Stomach (tissue), 8 donors: ENCODE measurements at regions not wholly inside any gene's neighbourhood (a gene's known extent, or its start where the extent isn't known, plus 50 kb on each side); places are given as distances from the start of the nearest gene placed in this dataset.
A peak's percentile ranks its signal among the peaks of the same experiment; 100 is the strongest.

Experiments used
- DNase-seq, 2 donors: peaks; one replicate each; pipeline versions ENCODE4 v3.0.0 to v3.0.0-alpha.2; 2013 to 2019
- H3K27ac ChIP-seq, 5 donors: fragments of 200-600 bp in 4 of 5; sonication (generic) in 4 of 5; one replicate each; pipeline ENCODE4 v1.5.1; 2013 to 2019; ENCODE audit warnings: mild to moderate bottlenecking in 1 of 5, moderate library complexity in 1 of 5
- H3K27me3 ChIP-seq, 3 donors: fragments of 200-600 bp; sonication (generic); one replicate each; pipeline ENCODE4 v1.5.1; 2017 to 2019; ENCODE audit warnings: mixed run types in 1 of 3
- H3K36me3 ChIP-seq, 4 donors: fragments of 200-600 bp; sonication (generic); 1 replicate in 3 of 4; 2 replicates in 1 of 4; pipeline ENCODE4 v1.5.1; 2016 to 2019
- H3K4me1 ChIP-seq, 4 donors: fragments of 200-600 bp; sonication (generic); one replicate each; pipeline ENCODE4 v1.5.1; 2016 to 2019
- H3K4me3 ChIP-seq, 4 donors: fragments of 200-600 bp; sonication (generic) in 3 of 4; one replicate each; pipeline ENCODE4 v1.5.1; 2016 to 2019; ENCODE audit warnings: mild to moderate bottlenecking in 1 of 4
- H3K9me3 ChIP-seq, 4 donors: fragments of 200-600 bp; sonication (generic); one replicate each; pipeline ENCODE4 v1.5.1; 2016 to 2019
- CTCF ChIP-seq, 7 experiments: fragments of 450-650 bp in 4 of 7; fragments of 200-600 bp in 3 of 7; sonication (generic) in 3 of 7; IDR thresholded peaks; one replicate each; pipeline ENCODE4 v1.5.1; 2016 to 2019; ENCODE audit warnings: antibody characterized with exemption in 7 of 7, control low read depth in 2 of 7, mild to moderate bottlenecking in 1 of 7
- EP300 ChIP-seq: sonication (generic); formaldehyde crosslinking; IDR thresholded peaks from one replicate; pipeline ENCODE4 v1.6.1; 2017; ENCODE audit warnings: antibody characterized with exemption
- POLR2A ChIP-seq, 4 donors: fragments of 450-650 bp; IDR thresholded peaks; one replicate each; pipeline ENCODE4 v1.6.1; 2016; ENCODE audit warnings: antibody characterized with exemption in 4 of 4, control low read depth in 2 of 4, mild to moderate bottlenecking in 1 of 4, moderate library complexity in 1 of 4
- POLR2AphosphoS5 ChIP-seq, 3 donors: sonication (generic); formaldehyde crosslinking; IDR thresholded peaks; one replicate each; pipeline ENCODE4 v1.6.1; 2016; ENCODE audit warnings: antibody characterized with exemption in 3 of 3
- WGBS, 5 donors: extraction: QIAGEN DNeasy Blood & Tissue Kit in 3 of 5; methylation state at CpG; one replicate each; pipeline versions ENCODE4 v1.1.5 to v1.1.7; 2013 to 2018; 5-methylcytosine and 5-hydroxymethylcytosine counted together
- intact Hi-C: fragments of 100-400 bp; cut with DNase I; formaldehyde crosslinking; loops from one replicate; pipeline ENCODE4 v1.15.1; 2023; ENCODE audit warnings: low total_unique reads
- donor health status: healthy with polysubstance abuse.
- donor health status: Bipolar disorder and iron deficiency.
- donor health status: healthy.

DNA sequence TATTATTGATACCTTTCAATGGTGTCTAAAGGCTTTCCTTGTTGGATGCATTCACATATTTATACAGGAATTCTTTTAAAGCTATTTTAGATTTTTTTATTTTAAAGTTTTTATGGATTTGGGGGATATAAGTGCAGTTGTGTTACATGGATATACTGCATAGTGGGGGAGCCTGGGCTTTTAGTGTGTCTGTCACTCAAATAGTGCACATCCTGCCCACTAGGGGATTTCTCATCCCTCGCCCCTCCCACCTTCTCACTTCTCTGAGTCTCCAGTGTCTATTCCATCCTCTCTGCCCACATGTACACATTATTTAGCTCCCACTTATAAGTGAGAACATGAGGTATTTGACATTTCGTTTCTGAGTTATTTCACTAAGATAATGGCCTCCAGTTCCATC lies 154.0 kb upstream of the MKI67 start:
- Histone ChIP-seq H3K27me3 (peaks cover 0 to 69% (median 25%) of the 10 kb centered on the region in 3 donors), H3K27ac (no peak overlapping the region), H3K4me3 (no peak overlapping the region), H3K36me3 (no peaks in the 10 kb centered on the region), H3K9me3 (no peaks in the 10 kb centered on the region), H3K4me1 (peaks cover 0 to 4% (median 0%) of the 10 kb centered on the region in 4 donors)
- WGBS, 5 donors, result 54 to 81% (median 74%) methylated on average over 2 of the region's 2 CpGs
- intact Hi-C loops, result no loop called here
- DNase-seq, result no peak
- TF ChIP-seq EP300 (no peak), POLR2A (IDR thresholded peaks at IDR 0.05) (no peak), CTCF (IDR thresholded peaks at IDR 0.05) (no peak), POLR2AphosphoS5 (IDR thresholded peaks at IDR 0.05) (no peak)

DNA sequence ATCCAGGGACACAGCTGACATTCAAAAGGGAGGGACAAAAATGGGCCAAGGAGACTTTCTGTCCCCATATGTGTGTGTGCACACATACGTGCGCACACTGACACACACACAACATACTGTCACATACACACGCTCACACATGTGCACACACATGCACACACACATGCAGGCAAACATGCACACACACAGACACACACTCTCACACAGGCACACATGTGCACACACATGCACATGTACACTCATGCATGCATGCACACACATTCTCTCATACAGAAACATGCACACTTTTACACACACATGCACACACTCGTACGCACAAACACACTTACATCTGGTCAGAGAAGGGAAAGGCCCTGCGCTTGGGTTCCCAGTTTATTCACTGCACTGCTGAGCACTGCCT lies 155.1 kb upstream of the MKI67 start:
- WGBS, 5 donors, result 74 to 93% (median 86%) methylated on average over 6 of the region's 6 CpGs
- peaks cover 0 to under 1% (median 0%) of the 10 kb centered on the region in 4 donors for H3K4me1 ChIP-seq
- no peaks in the 10 kb centered on the region for H3K36me3 ChIP-seq
- no peak overlapping the region for H3K27ac ChIP-seq
- H3K9me3 ChIP-seq, result no peaks in the 10 kb centered on the region
- peaks cover under 1 to 69% (median 30%) of the 10 kb centered on the region in 3 donors for H3K27me3 ChIP-seq
- no peak for DNase-seq
- intact Hi-C loops, result no loop called here
- TF ChIP-seq CTCF (IDR thresholded peaks at IDR 0.05) (no peak), EP300 (no peak), POLR2A (IDR thresholded peaks at IDR 0.05) (no peak), POLR2AphosphoS5 (IDR thresholded peaks at IDR 0.05) (no peak)
- no peak overlapping the region for H3K4me3 ChIP-seq

GRCh38 chr10:128281861-128282260 lies 155.6 kb upstream of the MKI67 start:
- intact Hi-C loops, result no loop called here
- Histone ChIP-seq H3K4me1 (peaks cover 0 to 5% (median 0%) of the 10 kb centered on the region in 4 donors), H3K9me3 (no peaks in the 10 kb centered on the region), H3K27me3 (peaks cover 5 to 73% (median 35%) of the 10 kb centered on the region in 3 donors), H3K4me3 (no peak overlapping the region), H3K27ac (no peak overlapping the region), H3K36me3 (no peaks in the 10 kb centered on the region)
- no peak for DNase-seq
- WGBS, 5 donors, result 85 to 90% (median 88%) methylated on average over 12 to 14 of the region's 14 CpGs
- TF ChIP-seq POLR2AphosphoS5 (IDR thresholded peaks at IDR 0.05), result no peak
- no peak for TF ChIP-seq EP300
- no peak for TF ChIP-seq CTCF (IDR thresholded peaks at IDR 0.05)
- no peak for TF ChIP-seq POLR2A (IDR thresholded peaks at IDR 0.05)

GRCh38 chr10:128286141-128286761 lies 160.0 kb upstream of the MKI67 start:
- peak in 1 of 2 donors; percentile 36 for DNase-seq
- Histone ChIP-seq H3K4me3 (no peak overlapping the region), H3K27ac (no peak overlapping the region), H3K36me3 (no peaks in the 10 kb centered on the region), H3K27me3 (peaks cover 8 to 80% (median 35%) of the 10 kb centered on the region in 3 donors), H3K9me3 (peaks cover 0 to 15% (median 14%) of the 10 kb centered on the region in 4 donors), H3K4me1 (peaks cover 0 to 5% (median 0%) of the 10 kb centered on the region in 4 donors)
- 31 to 38% (median 32%) methylated on average over 21 to 22 of the region's 22 CpGs for WGBS, 5 donors
- intact Hi-C loops, result no loop called here
- TF ChIP-seq POLR2A (IDR thresholded peaks at IDR 0.05) (no peak), POLR2AphosphoS5 (IDR thresholded peaks at IDR 0.05) (no peak), EP300 (no peak), CTCF (IDR thresholded peaks at IDR 0.05) (no peak)
